HG03520 (cell line): ENCODE measurements at regions not wholly inside any gene's neighbourhood (a gene's known extent, or its start where the extent isn't known, plus 50 kb on each side); places are given as distances from the start of the nearest gene placed in this dataset.
"Not testable (repeated sequence)": the region's sequence is repeated elsewhere in the genome, so short reads cannot be mapped to it uniquely, and the experiment has no call there.

Source experiments
- ATAC-seq: cut with Tn5 transposase; IDR thresholded peaks from one replicate; pipeline ENCODE4 v1.9.1; 2021; ENCODE audit warnings: mild to moderate bottlenecking, moderate library complexity; ENCODE audit not compliant: unreplicated experiment

DNA sequence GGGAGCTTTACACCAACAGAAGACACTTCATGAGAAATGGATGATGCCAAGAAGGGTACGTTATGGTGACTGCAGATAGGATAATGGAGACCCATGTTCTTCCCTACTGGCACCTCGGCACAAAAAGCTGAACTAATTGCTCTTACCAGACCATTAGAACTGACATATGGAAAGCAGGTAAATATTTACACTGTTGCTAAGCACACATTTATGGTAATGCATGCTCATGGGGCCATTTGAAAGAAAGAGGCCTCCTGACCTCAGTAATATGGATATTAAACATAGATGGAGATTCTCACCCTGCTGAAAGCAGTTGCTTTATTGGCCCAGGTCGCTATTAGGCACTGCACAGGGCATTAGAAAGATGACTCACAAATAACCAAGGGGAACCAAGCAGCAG lies 1759.6 kb downstream of the C4orf33 start:
- ATAC-seq = no peak

DNA sequence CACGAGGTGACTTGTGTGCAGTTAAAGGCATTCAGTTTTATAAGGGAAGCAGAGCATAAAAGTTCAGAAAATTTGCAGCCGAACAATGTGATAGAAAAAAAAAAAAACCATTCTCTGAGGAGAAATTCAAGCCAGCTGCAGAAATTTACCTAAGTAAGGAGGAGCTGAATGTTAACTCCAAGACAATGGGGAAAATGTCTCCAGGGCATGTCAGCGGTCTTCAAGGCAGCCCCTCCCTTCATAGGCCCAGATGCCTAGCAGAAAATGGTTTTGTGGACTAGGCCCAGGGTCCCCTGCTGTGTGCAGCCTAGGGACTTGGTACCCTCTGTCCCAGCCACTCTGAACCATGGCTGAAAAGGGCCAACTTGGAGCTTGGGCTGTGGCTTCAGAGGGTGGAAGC lies 1764.0 kb downstream of the C4orf33 start:
- no peak for ATAC-seq

DNA sequence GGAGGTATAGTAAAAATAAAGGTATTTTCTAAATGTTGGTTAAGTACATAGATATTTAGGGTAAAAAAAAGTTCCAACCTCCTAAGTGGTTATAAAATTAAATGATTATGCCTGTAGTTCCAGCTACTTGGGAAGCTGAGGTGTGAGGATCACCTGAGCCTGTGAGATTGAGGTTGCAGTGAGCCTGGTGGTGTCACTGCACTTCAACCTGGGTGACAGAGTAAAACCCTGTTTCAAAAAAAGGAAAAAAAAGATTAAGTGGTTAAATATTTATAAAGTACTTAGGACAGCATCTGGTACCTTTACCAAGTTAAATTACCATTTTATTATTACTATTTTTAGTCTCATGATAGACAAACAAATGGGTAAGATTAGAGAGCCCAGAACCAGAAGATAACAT lies 1801.0 kb downstream of the C4orf33 start:
- ATAC-seq = no peak

DNA sequence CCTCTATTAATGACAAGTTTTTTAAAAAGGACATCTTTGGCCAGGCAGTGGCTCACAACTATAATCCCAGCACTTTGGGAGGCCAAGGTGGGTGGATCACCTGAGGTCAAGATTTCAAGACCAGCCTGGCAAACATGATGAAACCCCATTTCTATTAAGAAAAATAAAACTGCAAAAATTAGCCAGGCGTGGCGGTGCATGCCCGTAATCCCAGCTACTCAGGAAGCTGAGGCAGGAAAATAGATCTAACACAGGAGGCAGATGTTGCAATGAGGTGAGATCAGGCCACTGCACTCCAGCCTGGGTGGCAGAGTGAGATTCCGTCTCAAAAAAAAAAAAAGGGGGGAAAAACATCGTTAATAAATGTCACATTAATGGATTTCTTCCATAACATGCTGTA lies 1805.4 kb downstream of the C4orf33 start:
- no peak for ATAC-seq

DNA sequence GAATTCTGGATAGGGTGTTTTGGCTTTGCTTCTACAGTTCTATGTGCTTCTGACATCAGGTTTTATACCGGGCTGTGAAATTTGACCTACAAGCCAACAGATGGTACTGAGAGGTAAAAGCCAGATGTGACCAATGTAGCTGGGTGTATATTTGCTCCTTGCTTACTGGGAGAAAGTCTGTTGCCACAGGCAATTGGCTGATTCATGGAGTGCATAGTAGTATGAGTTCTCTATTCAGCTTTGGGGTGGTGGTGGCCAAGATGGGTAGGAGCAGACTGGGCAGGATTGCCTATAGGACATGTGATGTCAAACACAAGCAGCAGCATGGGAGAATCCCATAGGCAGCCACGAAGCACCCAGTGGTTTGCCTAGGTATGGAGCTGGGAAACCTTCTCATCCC lies 1827.0 kb downstream of the C4orf33 start:
- no peak for ATAC-seq

DNA sequence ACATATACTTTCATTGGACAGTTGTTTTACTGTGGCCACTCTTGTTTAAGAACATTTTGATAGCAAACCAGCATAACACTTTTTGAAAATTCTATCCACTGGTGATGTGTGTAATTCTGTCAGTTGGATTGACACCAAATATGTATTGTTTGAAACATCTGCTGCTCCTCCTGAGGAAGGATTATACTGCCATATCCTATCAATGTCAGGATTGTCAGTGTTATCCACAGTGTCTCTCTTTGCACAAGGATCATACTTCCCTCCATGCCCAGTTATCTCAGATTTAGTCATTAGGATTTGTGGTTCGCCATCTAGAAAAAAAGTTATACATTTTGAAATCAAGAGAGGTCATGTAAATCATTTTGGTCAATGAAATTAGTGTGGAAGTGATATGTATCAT lies 1859.6 kb downstream of the C4orf33 start:
- no peak for ATAC-seq

DNA sequence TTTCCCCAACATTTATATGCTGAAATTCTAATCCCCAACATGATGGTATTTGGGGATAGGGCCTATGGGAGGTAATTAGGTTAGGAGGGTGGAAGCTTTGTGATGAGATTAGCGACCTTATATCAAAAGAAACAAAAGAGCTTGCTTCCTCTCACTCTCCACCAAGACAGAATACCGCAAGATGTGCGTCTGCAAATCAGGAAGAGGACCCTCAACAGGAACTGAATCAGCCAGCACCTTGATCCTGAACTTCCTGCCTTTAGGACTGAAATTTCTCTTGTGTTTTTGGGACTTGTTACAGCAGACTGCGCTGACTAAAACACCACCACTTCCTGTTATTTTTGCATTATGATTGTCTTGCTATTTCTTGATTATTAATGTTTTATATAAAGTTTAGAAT lies 1889.4 kb downstream of the C4orf33 start:
- no peak for ATAC-seq

DNA sequence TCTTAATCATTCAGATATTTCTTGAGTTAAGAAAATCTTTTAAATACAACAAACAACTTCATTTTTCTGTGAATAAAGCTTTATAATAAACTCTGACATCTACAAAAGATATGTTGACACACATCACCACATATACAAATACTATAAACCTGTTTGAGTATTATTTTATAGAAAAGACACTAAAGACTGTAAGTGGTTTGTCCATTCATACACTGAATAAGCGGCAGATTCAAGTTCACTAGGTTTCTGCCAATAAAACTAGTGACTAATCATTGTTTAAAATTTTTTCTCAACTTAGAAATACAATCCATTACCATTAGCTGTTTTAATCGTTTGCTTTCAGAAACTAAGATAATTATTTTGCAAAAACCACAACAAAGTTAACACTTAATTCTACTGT lies 1900.0 kb downstream of the C4orf33 start:
- no peak for ATAC-seq

DNA sequence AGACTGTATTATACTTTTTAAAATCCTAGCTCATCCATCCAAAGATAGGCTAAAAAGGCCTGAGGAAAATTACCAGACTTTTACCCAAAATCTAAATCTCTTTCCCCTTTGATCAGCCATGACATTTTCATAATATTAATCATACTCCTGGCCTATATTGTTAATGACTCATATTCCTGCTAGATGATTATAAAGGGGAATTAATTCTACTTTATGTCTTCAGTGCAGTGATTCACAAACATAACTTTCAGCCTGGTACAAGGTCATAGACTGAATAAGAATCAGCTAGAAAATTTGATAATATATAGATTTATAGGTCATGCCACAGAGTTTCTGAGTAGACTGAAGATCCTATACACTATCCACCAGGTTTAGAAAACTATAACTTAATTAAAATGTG lies 1905.4 kb downstream of the C4orf33 start:
- no peak for ATAC-seq

DNA sequence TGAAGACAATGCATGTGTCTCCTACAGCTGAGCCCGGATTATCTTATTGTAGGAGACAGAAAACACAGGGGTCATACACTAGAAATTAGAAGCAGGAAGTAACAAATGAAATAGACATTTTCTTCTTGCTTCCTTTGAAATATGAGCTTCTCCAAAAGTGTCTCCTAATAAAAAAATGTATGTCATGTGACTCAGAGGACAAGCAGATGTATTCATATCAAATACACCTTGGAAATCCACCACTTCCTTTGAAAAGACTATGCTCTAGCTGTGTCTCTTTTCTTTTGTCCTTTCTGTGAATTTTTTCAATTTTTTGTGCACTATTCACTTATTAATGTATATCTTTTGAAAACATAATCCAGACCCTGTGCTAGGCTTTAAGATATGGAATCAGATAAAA lies 1906.2 kb downstream of the C4orf33 start:
- ATAC-seq = no peak

DNA sequence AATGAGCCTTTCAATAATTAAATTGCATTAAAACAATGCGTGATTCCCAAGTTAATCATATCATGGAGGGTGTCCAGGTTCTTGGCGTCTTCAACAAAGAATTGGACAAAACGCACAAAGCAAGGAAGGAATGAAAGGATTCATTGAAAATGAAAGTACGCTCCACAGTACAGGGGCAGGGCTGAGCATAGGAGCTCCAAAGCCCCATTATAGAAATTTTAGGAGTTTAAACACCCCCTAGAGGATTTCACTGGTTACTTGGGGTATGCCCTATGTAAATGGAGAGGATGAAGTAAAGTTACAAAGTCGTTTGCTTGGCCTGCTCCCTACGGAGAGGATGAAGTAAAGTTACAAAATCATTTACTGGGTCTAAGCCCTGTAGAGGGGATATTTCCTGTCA lies 1910.4 kb downstream of the C4orf33 start:
- ATAC-seq = no peak

DNA sequence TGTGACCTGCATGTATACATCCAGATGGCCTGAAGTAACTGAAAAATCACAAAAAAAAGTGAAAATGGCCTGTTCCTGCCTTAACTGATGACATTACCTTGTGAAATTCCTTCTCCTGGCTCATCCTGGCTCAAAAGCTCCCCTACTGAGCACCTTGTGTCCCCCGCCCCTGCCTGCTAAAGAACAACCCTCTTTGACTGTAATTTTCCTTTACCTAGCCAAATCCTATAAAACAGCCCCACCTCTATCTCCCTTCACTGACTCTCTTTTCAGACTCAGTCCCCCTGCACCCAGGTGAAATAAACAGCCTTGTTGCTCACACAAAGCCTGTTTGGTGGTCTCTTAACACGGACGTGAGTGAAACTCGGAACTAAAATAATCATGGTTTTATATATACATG lies 1916.0 kb downstream of the C4orf33 start:
- ATAC-seq = not testable (repeated sequence)

DNA sequence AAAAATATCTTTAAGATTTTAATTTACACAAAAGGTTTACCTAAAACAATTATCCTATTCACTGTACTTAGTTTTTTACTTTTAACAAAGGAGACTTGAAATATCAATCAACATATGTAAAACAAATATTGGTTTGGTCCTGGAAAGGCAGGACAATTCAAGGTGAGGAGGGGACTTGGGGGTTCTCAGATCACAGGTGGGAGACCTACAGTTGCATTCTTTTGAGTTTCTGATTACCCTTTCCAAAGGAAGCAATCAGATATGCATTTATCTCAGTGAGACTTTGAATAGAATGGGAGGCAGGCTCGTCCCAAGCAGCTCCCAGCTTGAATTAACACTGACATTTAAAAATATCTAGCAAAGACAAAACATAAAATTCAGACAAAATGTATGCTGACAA lies 1917.3 kb downstream of the C4orf33 start:
- ATAC-seq = no peak

DNA sequence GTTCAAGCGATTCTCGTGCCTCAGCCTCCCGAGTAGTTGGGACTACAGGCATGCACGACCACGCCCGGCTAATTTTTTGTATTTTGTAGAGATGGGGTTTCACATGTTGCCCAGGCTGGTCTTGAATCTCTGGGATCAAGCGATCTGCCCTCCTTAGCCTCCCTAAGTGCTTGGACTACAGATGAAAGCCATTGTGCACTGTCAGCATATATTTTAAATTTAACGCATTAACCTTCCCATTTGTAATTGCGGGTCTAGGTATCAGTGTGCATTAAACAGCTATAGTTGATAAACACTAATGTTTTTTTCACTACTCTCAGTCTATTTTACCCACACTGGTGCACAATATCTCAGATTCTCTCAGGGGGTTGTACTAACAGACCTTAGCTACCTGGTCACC lies 1930.8 kb downstream of the C4orf33 start:
- no peak for ATAC-seq

DNA sequence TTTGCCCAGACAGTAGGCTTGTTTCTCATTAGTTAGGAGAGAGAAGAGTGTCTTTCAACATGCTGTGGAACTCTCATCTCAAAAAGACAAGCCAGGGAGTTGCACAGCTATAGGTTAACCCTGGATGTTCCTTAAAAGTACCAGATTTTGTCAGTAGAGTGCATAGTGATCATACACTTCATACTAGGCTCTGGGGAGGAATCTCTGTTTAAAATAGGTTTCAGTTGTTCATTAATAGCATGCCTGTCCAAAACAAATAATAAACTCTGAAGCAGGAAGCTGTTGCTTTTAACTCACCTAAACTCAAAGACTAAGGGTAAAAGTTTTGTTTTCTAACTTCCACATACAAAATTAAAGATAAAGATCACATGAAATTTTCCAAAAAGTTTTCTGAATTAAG lies 1948.4 kb downstream of the C4orf33 start:
- no peak for ATAC-seq

DNA sequence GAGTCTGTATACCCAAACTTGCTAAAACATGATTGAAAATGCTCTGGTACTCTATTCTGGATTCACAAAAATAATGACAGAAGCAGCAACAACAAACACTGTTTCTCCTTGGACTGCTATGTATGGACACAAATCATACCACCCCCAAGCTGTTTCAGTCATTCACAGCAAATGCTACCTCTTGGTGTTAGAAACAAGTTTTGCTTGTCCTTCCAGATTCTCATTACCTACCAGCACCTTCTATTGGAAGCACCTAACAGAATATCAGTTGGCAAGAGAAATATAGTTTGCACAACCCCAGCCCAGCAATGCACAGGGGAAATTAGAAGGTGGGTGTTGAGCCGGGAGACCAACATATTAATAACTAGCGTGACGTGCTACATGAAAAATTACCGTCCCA lies 1950.9 kb downstream of the C4orf33 start:
- no peak for ATAC-seq

DNA sequence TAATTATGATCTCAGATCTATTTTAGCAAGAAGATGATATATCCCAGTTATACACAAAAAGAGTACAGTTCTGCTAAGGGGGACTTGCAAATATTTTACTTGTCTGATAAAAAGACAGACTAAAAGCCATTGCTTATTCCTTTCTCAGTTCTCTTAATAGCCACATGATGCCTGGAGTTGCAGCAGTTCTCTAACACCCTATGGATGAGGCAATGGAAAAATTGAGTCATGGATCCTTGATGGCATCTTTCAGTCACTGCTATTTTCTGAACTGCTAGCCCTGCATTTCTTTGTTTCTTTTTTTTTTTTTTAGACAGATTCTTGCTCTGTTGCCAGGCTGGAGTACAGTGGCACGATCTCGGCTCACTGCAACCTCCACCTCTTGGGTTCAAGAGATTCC lies 1956.7 kb downstream of the C4orf33 start:
- no peak for ATAC-seq

DNA sequence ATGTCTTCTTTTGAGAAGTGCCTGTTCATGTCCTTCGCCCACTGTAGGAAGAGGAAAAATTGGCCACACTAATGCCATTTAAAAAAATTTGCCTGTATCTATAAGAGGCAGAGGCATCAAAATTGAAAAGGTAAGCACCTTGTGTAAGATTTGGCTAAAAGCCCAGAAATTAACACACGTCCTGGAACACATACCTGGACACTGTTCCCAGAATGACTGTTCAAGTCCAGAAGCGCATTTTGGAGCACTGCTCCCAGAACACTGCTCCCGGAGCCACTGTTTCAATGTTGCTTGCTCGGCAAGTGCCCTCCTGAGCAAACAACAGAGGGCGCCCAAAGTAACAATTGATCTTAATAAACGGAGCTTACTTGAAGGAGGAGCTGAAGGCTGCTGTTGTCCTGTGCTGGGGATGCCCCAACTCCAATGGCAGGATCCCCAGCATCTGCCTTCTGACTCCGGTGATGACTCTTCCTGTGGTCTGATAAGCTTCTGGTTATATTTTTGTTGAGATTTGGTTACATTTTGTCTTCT lies 1958.6 kb downstream of the C4orf33 start:
- no peak for ATAC-seq

DNA sequence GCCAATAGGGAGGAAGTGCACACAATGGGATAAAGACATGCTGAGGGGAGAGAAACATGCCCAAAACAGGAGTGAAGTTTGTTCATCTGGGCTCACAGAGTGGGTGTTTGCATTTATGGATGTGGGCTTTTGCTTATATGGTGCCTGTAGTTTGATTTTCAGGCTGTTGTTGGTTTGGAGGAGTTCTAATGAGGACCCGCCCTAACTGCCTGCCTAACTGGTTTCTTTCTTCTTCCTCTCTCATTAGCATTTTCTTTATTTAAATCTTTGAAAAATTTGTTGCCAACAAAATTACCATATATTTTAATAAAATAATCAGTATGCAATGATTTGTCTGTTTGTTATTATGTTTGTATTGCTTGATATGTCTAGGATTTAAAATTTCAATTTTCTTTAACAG lies 1965.8 kb downstream of the C4orf33 start:
- ATAC-seq = no peak

DNA sequence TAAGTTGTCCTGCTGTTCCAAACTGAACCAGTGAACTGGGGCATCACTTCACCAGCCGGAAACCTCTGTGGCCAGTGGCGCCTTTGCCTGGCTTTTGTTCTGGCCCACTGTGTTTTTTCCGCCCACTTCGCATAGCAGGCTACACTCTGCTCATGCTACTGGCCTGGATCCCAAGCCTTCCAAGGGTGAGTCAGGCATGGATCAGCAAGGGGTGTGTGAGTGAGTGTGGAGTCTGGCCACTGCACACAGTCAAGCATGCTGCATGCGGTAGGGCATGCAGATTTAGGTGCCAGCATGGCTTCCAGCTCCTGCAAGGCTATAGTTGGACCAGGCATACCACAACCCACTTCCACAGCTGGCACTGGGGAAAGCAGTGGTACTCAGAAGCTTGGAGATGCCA lies 1967.9 kb downstream of the C4orf33 start:
- no peak for ATAC-seq

DNA sequence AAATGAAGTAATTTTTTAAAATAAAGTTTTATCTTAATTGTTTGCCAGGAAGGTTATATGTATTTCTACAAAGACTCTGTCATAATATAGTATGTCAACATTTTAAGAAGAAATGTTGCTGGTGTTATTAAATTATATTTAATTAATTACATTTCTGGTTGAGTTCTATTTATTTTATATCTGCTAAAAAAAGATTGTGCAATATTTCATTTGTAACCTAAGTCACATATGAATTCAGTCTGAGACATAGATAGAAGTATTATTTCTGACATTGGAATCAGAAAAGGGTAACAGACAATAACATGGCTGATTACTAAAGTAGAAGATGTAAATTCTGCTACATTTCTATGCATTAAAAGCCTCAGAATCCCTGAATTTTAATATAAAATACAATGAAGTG lies 1985.1 kb downstream of the C4orf33 start:
- ATAC-seq = no peak

DNA sequence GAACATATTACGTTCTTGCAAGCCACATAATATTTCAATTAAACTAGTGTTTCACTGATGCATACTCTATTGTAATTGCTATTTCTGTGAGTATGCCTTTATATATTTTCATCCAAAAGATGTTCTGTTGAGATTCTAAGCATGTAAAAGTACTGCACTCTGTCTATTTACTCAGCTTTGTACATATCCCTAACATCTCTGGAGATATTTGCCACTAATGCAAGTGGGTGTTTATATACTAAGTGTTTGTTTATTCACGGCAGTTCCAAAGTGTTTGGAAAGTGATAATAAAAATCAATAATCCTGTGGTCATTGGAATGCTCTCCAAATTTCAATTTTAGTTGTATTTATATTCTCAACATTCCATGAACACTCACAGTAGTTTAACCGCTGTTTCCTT lies 1989.0 kb downstream of the C4orf33 start:
- no peak for ATAC-seq

DNA sequence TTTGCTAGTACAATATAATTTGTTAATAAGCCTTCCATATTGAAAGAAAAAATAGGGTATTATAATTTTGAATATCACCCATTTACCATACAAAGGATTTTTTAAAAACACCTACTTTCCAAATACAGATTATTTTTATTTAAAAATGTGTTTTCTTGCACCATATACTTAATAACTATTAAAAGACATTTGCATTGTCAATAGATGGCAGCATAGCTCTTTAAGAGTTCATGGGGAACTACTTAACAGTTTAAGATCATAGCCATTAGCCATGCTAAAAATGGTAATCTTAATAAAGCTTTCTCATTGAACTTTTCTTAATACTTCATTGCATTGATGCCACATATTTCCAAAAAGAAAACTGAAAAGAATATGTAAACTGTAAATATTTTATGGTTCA lies 1995.9 kb downstream of the C4orf33 start:
- no peak for ATAC-seq

DNA sequence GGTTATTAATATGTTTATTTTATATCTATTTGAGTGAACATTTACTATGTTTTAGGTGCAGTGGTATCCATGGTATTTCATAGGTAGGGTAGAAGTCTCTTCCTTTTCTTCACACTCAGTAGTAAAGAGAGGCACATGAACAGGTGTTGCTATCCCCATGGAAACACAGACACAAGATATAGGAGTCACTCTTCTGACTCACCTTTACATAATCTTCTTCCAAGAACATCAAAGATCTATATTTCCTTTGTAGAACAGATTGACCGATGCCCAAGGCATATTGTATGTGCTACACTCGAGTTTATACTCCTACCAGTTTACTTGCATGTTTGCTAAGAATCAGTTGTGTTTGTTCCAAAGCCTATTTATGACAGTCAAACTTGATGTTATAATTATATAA lies 1997.4 kb downstream of the C4orf33 start:
- no peak for ATAC-seq
